HL-60 (cell line): ENCODE measurements at regions not wholly inside any gene's neighbourhood (a gene's known extent, or its start where the extent isn't known, plus 50 kb on each side); places are given as distances from the start of the nearest gene placed in this dataset.

ENCODE experiments used
- DNase-seq, 2 experiments: peaks; one replicate each; pipeline ENCODE4 v3.0.0-alpha.2; 2010 to 2020; ENCODE audit warnings: low read depth in 1 of 2, low spot score in 1 of 2
- H3K27ac ChIP-seq: fragments of 250-450 bp; sonication (Bioruptor Pico); replicated peaks from 2 replicates; pipeline ENCODE4 v1.5.1; 2020; ENCODE audit warnings: mild to moderate bottlenecking, moderate library complexity
- H3K27me3 ChIP-seq: fragments of 250-450 bp; sonication (Bioruptor Pico); 2 replicates; pipeline ENCODE4 v1.5.1; 2021; ENCODE audit warnings: mild to moderate bottlenecking, moderate library complexity; ENCODE audit not compliant: insufficient read depth, poor library complexity, severe bottlenecking
- H3K4me3 ChIP-seq: replicated peaks from 2 replicates; pipeline ENCODE4 v1.5.1; 2011; ENCODE audit warnings: mild to moderate bottlenecking, control low read depth, low read length; ENCODE audit not compliant: insufficient read depth
- GABPA ChIP-seq: IDR thresholded peaks from 2 replicates; pipeline ENCODE4 v1.6.1; 2012; ENCODE audit warnings: low read depth
- POLR2AphosphoS5 ChIP-seq: IDR thresholded peaks from 2 replicates; pipeline ENCODE4 v1.6.1; 2012; ENCODE audit warnings: low read depth
- SPI1 ChIP-seq: IDR thresholded peaks from 2 replicates; pipeline ENCODE4 v1.6.1; 2012; ENCODE audit warnings: low read depth, mild to moderate bottlenecking, borderline replicate concordance
- TF ChIP-seq, protein P1 (sequence below): IDR thresholded peaks from one replicate; pipeline ENCODE4 v1.5.1; 2011; ENCODE audit warnings: low read length, control low read depth, inconsistent platforms; ENCODE audit not compliant: insufficient read depth
- TF ChIP-seq, protein P2 (sequence below): IDR thresholded peaks from 2 replicates; pipeline ENCODE4 v1.6.1; 2012; ENCODE audit warnings: low read depth; ENCODE audit not compliant: insufficient replicate concordance

DNA sequence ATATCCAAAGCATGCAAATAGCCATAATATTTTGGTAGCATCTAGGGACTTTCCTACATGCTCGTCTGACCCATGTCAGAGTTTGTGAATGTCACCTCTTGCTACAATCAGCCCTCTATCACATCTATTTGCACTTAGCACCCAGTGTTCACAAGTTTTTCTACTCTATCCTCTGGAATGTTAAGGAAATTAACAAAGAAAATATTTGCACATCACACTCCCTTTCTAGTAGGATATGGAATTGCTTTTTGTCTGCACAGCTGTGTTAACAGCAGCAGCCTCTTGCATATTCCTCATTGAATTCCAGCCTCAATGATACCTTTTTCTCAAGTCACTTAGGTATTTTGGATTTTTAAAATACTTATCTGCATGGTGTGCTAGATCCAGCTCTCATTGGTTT, 403.1 kb upstream of the SEMA3C start:
- Histone ChIP-seq H3K27me3 (no peaks in the 10 kb centered on the region), H3K27ac (no peak overlapping the region), H3K4me3 (no peak overlapping the region)
- TF ChIP-seq GABPA (no peak), POLR2AphosphoS5 (no peak), SPI1 (no peak)
- TF ChIP-seq, protein P1, sequence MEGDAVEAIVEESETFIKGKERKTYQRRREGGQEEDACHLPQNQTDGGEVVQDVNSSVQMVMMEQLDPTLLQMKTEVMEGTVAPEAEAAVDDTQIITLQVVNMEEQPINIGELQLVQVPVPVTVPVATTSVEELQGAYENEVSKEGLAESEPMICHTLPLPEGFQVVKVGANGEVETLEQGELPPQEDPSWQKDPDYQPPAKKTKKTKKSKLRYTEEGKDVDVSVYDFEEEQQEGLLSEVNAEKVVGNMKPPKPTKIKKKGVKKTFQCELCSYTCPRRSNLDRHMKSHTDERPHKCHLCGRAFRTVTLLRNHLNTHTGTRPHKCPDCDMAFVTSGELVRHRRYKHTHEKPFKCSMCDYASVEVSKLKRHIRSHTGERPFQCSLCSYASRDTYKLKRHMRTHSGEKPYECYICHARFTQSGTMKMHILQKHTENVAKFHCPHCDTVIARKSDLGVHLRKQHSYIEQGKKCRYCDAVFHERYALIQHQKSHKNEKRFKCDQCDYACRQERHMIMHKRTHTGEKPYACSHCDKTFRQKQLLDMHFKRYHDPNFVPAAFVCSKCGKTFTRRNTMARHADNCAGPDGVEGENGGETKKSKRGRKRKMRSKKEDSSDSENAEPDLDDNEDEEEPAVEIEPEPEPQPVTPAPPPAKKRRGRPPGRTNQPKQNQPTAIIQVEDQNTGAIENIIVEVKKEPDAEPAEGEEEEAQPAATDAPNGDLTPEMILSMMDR: no peak
- TF ChIP-seq, protein P2, sequence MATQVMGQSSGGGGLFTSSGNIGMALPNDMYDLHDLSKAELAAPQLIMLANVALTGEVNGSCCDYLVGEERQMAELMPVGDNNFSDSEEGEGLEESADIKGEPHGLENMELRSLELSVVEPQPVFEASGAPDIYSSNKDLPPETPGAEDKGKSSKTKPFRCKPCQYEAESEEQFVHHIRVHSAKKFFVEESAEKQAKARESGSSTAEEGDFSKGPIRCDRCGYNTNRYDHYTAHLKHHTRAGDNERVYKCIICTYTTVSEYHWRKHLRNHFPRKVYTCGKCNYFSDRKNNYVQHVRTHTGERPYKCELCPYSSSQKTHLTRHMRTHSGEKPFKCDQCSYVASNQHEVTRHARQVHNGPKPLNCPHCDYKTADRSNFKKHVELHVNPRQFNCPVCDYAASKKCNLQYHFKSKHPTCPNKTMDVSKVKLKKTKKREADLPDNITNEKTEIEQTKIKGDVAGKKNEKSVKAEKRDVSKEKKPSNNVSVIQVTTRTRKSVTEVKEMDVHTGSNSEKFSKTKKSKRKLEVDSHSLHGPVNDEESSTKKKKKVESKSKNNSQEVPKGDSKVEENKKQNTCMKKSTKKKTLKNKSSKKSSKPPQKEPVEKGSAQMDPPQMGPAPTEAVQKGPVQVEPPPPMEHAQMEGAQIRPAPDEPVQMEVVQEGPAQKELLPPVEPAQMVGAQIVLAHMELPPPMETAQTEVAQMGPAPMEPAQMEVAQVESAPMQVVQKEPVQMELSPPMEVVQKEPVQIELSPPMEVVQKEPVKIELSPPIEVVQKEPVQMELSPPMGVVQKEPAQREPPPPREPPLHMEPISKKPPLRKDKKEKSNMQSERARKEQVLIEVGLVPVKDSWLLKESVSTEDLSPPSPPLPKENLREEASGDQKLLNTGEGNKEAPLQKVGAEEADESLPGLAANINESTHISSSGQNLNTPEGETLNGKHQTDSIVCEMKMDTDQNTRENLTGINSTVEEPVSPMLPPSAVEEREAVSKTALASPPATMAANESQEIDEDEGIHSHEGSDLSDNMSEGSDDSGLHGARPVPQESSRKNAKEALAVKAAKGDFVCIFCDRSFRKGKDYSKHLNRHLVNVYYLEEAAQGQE: no peak
- no peak for DNase-seq

- no peak overlapping the region for H3K4me3 ChIP-seq
- H3K27ac ChIP-seq: no peak overlapping the region
- H3K27me3 ChIP-seq: no peaks in the 10 kb centered on the region
- no peak for DNase-seq
- no peak for TF ChIP-seq POLR2AphosphoS5
- TF ChIP-seq SPI1: no peak
- TF ChIP-seq, protein P2: no peak
- TF ChIP-seq GABPA: no peak
- TF ChIP-seq, protein P1: no peak
These were observed 398.9 kb upstream of the SEMA3C start for GRCh38 chr7:81317741-81318140.

- H3K27me3 ChIP-seq: no peaks in the 10 kb centered on the region
- no peak overlapping the region for H3K27ac ChIP-seq
- no peak overlapping the region for H3K4me3 ChIP-seq
- no peak for DNase-seq
- TF ChIP-seq POLR2AphosphoS5 (no peak), SPI1 (no peak), GABPA (no peak)
- TF ChIP-seq, protein P1: no peak
- TF ChIP-seq, protein P2: no peak
These were observed 389.9 kb upstream of the SEMA3C start for GRCh38 chr7:81308643-81309322.
